NT2/D1 (cell line): ENCODE measurements at regions not wholly inside any gene's neighbourhood (a gene's known extent, or its start where the extent isn't known, plus 50 kb on each side); places are given as distances from the start of the nearest gene placed in this dataset.
"Not testable (repeated sequence)": the region's sequence is repeated elsewhere in the genome, so short reads cannot be mapped to it uniquely, and the experiment has no call there.

Source experiments
- DNase-seq: peaks from one replicate; pipeline ENCODE4 v3.0.0-alpha.2; 2011; ENCODE audit warnings: low read depth, low spot score
- H3K27me3 ChIP-seq: 2 replicates; pipeline ENCODE4 v1.6.0; 2011; ENCODE audit warnings: mild to moderate bottlenecking; ENCODE audit not compliant: insufficient read length, insufficient read depth
- H3K36me3 ChIP-seq: 2 replicates; pipeline ENCODE4 v1.6.1; 2011; ENCODE audit warnings: mild to moderate bottlenecking, low read length, mixed read lengths; ENCODE audit not compliant: insufficient read depth, insufficient read length
- H3K4me1 ChIP-seq: 2 replicates; pipeline ENCODE4 v1.5.1; 2011; ENCODE audit not compliant: insufficient read depth, insufficient read length
- H3K4me3 ChIP-seq: 2 replicates; pipeline ENCODE4 v1.5.1; 2011; ENCODE audit warnings: low read depth; ENCODE audit not compliant: insufficient read length
- H3K9ac ChIP-seq: 2 replicates; pipeline ENCODE4 v1.6.0; 2011; ENCODE audit warnings: low read depth; ENCODE audit not compliant: insufficient read length
- H3K9me3 ChIP-seq: 2 replicates; pipeline ENCODE4 v1.5.1; 2011; ENCODE audit warnings: mild to moderate bottlenecking, low read length; ENCODE audit not compliant: insufficient read depth
- SUZ12 ChIP-seq: IDR thresholded peaks from 2 replicates; pipeline ENCODE4 v1.6.1; 2011; ENCODE audit not compliant: insufficient read length, insufficient read depth; ENCODE audit errors: extremely low read depth
- YY1 ChIP-seq: IDR thresholded peaks from 2 replicates; pipeline ENCODE4 v1.6.1; 2011; ENCODE audit not compliant: insufficient read length, insufficient read depth
- ZNF274 ChIP-seq: IDR thresholded peaks from 2 replicates; pipeline ENCODE4 v1.6.1; 2011; ENCODE audit warnings: mild to moderate bottlenecking, low read depth, low read length

DNA sequence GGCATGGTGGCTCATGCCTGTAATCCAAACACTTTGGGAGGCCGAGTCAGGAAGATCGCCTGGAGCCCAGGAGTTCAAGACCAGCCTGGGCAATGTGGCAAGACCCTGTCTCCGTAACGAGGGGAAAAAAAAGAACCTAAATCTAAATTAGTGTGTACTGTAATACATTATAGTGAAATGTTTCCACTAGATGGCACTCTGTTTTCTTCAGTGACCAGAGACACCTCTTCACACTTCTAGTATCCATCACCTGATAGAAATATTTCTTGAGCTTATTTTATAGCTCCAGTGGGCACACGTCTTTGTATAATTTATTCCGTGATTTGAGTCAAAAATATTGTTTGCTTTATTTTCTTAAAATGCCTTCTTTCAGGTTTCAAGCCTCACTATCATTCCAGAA, 600.9 kb upstream of the DIPK2B start:
- H3K9ac ChIP-seq: no peak overlapping the region
- H3K27me3 ChIP-seq: no peaks in the 10 kb centered on the region
- peaks cover 4% of the 10 kb centered on the region for H3K4me1 ChIP-seq
- TF ChIP-seq YY1: no peak
- no peak for TF ChIP-seq SUZ12
- no peak for TF ChIP-seq ZNF274
- no peaks in the 10 kb centered on the region for H3K9me3 ChIP-seq
- peaks cover 27% of the 10 kb centered on the region for H3K36me3 ChIP-seq
- H3K4me3 ChIP-seq: no peak overlapping the region
- DNase-seq: no peak

DNA sequence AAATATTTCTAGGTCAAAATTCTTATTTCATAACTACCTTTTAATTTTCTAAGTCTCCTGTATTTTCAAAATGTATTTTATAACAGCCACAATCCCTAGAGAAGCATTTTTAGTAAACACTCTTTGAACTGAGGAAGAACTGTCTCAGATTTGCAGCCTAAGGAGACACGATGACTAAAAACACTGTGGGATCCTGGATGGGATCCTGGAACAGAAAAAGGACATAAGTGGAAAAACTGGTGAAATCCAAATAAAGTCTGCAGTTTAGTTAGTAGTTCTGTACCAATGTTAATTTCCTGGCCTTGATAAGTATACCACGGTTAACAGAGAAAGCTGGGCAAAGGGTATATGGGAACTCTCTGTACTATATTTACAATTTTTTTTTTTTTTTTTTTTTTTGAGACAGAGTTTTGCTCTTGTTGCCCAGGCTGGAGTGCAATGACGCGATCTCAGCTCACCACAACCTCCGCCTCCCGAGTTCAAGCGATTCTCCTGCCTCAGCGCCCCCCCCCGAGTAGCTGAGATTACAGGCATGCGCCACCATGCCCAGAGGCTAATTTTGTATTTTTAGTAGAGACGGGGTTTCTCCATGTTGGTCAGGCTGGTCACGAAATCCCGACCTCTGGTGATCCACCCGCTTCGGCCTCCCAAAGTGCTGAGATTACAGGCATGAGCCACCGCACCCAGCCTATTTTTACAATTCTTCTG, 600.2 kb upstream of the DIPK2B start:
- not testable (repeated sequence) for H3K4me3 ChIP-seq, H3K9ac ChIP-seq, DNase-seq, H3K27me3 ChIP-seq, H3K4me1 ChIP-seq, H3K9me3 ChIP-seq
- H3K36me3 ChIP-seq: peaks cover 31% of the 10 kb centered on the region

DNA sequence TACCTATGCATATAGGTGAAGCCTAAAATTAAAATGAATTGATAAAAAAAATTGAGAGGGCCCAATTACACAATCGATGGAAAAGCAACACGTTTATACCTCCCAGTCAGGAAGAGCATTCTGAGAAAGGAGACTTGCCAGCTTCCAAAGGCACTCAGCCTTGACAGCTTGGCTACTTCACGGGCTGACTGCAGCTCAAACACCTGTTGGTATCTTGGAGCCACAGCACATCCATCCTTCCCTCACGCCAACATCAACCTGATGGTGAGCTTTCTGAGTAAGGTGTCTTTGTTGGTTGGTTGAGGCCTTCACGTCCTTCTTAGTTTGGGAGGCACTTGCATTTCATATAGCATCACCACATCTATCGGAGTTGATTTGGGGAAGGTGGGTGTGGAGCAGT, 598.9 kb upstream of the DIPK2B start:
- Histone ChIP-seq H3K9ac (no peak overlapping the region), H3K9me3 (no peaks in the 10 kb centered on the region), H3K4me1 (no peaks in the 10 kb centered on the region), H3K27me3 (no peaks in the 10 kb centered on the region), H3K4me3 (no peak overlapping the region), H3K36me3 (peaks cover 35% of the 10 kb centered on the region)
- no peak for DNase-seq
- TF ChIP-seq YY1: no peak
- TF ChIP-seq ZNF274: no peak
- TF ChIP-seq SUZ12: no peak

DNA sequence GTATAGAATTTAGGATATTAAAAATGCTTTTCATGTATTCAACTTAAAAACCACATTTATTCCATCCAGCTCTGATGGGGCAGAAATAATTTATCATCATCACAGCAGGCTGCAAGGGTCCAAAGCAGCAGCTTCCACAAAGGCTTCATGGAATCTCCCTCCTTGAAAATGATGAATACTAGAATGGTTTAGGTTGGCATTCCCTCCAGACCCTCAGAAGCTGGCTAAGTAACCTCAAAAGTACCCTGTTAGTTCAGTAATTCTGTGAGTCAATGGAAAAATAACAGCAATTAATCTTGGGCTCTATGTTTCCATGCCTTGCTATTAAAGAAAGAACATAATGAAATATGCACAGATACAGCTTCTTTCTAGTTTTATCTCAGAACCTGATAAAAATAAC, 594.9 kb upstream of the DIPK2B start:
- H3K4me1 ChIP-seq: no peaks in the 10 kb centered on the region
- no peak overlapping the region for H3K9ac ChIP-seq
- no peaks in the 10 kb centered on the region for H3K27me3 ChIP-seq
- no peaks in the 10 kb centered on the region; the same call in 1 of the 2 replicates for H3K9me3 ChIP-seq
- H3K4me3 ChIP-seq: no peak overlapping the region
- TF ChIP-seq ZNF274 (no peak), YY1 (no peak), SUZ12 (no peak)
- peaks cover 44% of the 10 kb centered on the region for H3K36me3 ChIP-seq
- no peak for DNase-seq

DNA sequence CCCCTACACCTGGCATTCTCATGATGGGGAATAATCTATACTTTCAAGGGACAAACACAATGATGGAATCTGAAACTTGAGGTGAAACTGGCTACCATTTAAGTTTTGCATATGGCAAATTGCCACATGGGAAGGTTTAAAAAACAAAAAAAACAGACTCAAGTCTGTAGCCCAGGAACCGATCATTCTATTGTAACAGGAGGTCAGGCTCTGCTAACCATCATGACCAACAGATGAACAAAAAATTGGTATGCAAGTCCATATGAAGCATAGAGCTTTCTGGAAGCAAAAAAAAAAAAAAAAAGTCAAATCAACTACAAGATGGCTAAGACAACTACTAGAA, 594.3 kb upstream of the DIPK2B start:
- H3K27me3 ChIP-seq: no peaks in the 10 kb centered on the region
- peaks cover 1% of the 10 kb centered on the region for H3K4me1 ChIP-seq
- H3K36me3 ChIP-seq: peaks cover 47% of the 10 kb centered on the region
- H3K9me3 ChIP-seq: no peaks in the 10 kb centered on the region; the same call in 1 of the 2 replicates
- no peak overlapping the region for H3K4me3 ChIP-seq
- TF ChIP-seq SUZ12: no peak
- TF ChIP-seq ZNF274: no peak
- TF ChIP-seq YY1: no peak
- DNase-seq: no peak
- no peak overlapping the region for H3K9ac ChIP-seq

DNA sequence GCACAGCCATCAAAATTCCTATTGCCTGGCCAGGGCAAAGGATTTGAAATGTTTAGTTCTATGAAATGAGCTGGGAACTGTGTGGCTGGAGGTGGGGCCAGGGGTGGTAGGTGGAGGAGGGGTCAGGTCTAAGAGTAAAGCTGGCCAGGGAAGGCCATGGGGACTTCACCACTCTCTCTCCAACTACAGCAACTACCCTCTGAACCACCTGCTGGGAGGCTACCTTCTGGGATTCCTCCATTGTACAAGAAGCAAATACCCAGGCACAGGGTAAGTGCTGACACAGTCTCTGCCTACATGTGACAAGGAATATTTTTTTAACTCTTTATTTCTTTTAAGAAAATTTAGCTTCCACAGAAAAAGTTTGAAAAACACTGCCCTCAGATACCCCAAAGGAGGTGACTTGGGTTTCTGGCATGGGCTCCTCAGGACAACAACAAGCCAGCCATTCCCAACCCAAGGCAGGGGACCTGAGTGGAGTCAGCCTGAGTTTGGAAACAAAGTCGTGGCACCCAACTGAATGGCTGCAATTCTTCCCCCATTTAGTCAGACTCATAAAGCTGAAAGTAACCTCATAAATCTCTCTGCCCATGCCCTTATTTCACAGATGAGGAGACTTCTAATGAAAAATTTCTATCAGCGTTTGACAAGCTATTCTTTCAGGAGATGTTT, 593.8 kb upstream of the DIPK2B start:
- Histone ChIP-seq H3K27me3 (no peaks in the 10 kb centered on the region), H3K4me1 (peaks cover 3% of the 10 kb centered on the region), H3K4me3 (no peak overlapping the region), H3K9ac (no peak overlapping the region), H3K36me3 (peaks cover 42% of the 10 kb centered on the region), H3K9me3 (no peaks in the 10 kb centered on the region; the same call in 1 of the 2 replicates)
- TF ChIP-seq SUZ12: no peak
- no peak for TF ChIP-seq ZNF274
- no peak for TF ChIP-seq YY1
- DNase-seq: no peak

DNA sequence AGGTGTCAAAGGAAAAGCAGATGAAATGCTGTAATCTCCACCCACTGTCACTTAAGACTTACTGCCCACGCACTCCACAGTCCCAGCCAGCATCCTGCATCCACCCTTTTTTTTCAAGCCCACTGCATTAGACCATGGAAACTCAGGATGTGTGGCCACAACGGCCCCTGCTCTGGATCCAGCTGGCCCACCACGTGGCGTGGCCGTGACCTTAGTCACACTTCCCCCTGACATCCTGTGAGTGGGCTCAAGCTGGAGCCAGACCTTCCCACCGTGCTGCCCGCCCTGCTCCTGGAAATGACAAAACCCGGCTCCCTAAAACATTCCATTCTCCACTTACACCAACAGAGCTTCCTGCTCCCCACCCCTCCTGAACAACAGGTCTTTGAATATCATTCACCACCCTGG, 588.3 kb upstream of the DIPK2B start:
- Histone ChIP-seq H3K36me3 (peaks cover 31% of the 10 kb centered on the region), H3K9ac (no peak overlapping the region), H3K4me1 (peaks cover 6% of the 10 kb centered on the region), H3K9me3 (no peaks in the 10 kb centered on the region; the same call in 1 of the 2 replicates), H3K27me3 (no peaks in the 10 kb centered on the region), H3K4me3 (no peak overlapping the region)
- TF ChIP-seq SUZ12 (no peak), YY1 (no peak), ZNF274 (no peak)
- no peak for DNase-seq
